ENCODE measurements at regions not wholly inside any gene's neighbourhood (a gene's known extent, or its start where the extent isn't known, plus 50 kb on each side); places are given as distances from the start of the nearest gene placed in this dataset.

GRCh38 chr10:71045204-71045809 lies 156.9 kb upstream of the PCBD1 start:
- no peak for TF ChIP-seq JUND (IDR thresholded peaks at IDR 0.05)
- no peak for TF ChIP-seq EP300 (IDR thresholded peaks at IDR 0.05; ENCODE audit: borderline replicate concordance in 1 of 2, low read depth in 1 of 2, low read length in 1 of 2)
- no peak for TF ChIP-seq ZBTB33 (IDR thresholded peaks at IDR 0.05; ENCODE audit: borderline replicate concordance, low read depth)
- no peak for TF ChIP-seq POLR2AphosphoS5 (IDR thresholded peaks at IDR 0.05; ENCODE audit: low read depth, low read length)
- TF ChIP-seq MXI1 (IDR thresholded peaks at IDR 0.05; ENCODE audit: low read depth, low read length) = no peak
- TF ChIP-seq TCF12 (IDR thresholded peaks at IDR 0.05) = no peak
- TF ChIP-seq RCOR1 (IDR thresholded peaks at IDR 0.05; ENCODE audit: low read length) = no peak
- no peak for TF ChIP-seq NFIC (IDR thresholded peaks at IDR 0.05; ENCODE audit: borderline replicate concordance)
- no peak for TF ChIP-seq USF1 (IDR thresholded peaks at IDR 0.05; ENCODE audit: borderline replicate concordance, low read depth)
- no peak for TF ChIP-seq RFX5 (IDR thresholded peaks at IDR 0.05; ENCODE audit: low read length)
- TF ChIP-seq EZH2phosphoT487 (IDR thresholded peaks at IDR 0.05; ENCODE audit: borderline replicate concordance, low read depth) = no peak
- no peak for TF ChIP-seq MAX (IDR thresholded peaks at IDR 0.05; ENCODE audit: low read depth)
- no peak for TF ChIP-seq TAF1 (IDR thresholded peaks at IDR 0.05; ENCODE audit: borderline replicate concordance, low read depth, low read length)
- TF ChIP-seq RAD21 (IDR thresholded peaks at IDR 0.05; ENCODE audit: low read length) = no peak
- no peak for TF ChIP-seq MEF2A (IDR thresholded peaks at IDR 0.05; ENCODE audit: borderline replicate concordance, low read depth)
- TF ChIP-seq FOXJ3 (CRISPR knock-in tag; IDR thresholded peaks at IDR 0.05) = no peak
- no peak for TF ChIP-seq FOSL2 (IDR thresholded peaks at IDR 0.05; ENCODE audit: borderline replicate concordance, low read depth)
- no peak for TF ChIP-seq GATA2 (CRISPR knock-in tag; IDR thresholded peaks at IDR 0.05)
- TF ChIP-seq USF2 (IDR thresholded peaks at IDR 0.05; ENCODE audit: borderline replicate concordance, low read depth, low read length) = no peak
- no peaks in the 10 kb centered on the region for H3K9me2 ChIP-seq
- no peak overlapping the region for H3K4me3 ChIP-seq (ENCODE audit: low read depth in 2 of 2, low read length in 1 of 2)
- H3K36me3 ChIP-seq (replicated peaks in 1 of 2; ENCODE audit: control insufficient read depth in 1 of 2, insufficient read depth in 2 of 2, low read length in 1 of 2) = no peaks in the 10 kb centered on the region
- H4K20me1 ChIP-seq (ENCODE audit: insufficient read depth) = no peaks in the 10 kb centered on the region
- H3K79me2 ChIP-seq (ENCODE audit: insufficient read depth) = no peaks in the 10 kb centered on the region
- H3K27me3 ChIP-seq (ENCODE audit: insufficient read depth) = peaks cover 11% of the 10 kb centered on the region; the same call in 1 of the 2 replicates
- ChIA-PET POLR2A (no interaction called here), CTCF (no interaction called here)
- no peaks in the 10 kb centered on the region for H3K9me3 ChIP-seq
- H2AFZ ChIP-seq (ENCODE audit: low read depth) = no peak overlapping the region
- H3F3A ChIP-seq (replicated peaks; ENCODE audit: insufficient read depth) = no peaks in the 10 kb centered on the region
- no peak for DNase-seq
- no peak overlapping the region for H3K9ac ChIP-seq
- WGBS (ENCODE audit: low lambda C conversion rate) = 65% methylated on average over 9 of the region's 10 CpGs
- no peak overlapping the region for H3K4me2 ChIP-seq
- peaks cover 0 to 28% of the 10 kb centered on the region in 2 experiments; a peak in 1 of 4 replicates for H3K4me1 ChIP-seq (ENCODE audit: control insufficient read depth in 1 of 2, insufficient read depth in 2 of 2, low read depth in 1 of 2, low read length in 1 of 2)
- no peak overlapping the region for H3K27ac ChIP-seq (ENCODE audit: low read depth in 2 of 2, low read length in 1 of 2)
